Neural cell (in vitro differentiated cells): ENCODE measurements at regions not wholly inside any gene's neighbourhood (a gene's known extent, or its start where the extent isn't known, plus 50 kb on each side); places are given as distances from the start of the nearest gene placed in this dataset.

Experiments
- RAD21 ChIP-seq: fragments of 450-650 bp; conservative IDR thresholded peaks from 2 replicates; pipeline ENCODE4 v1.6.1; 2014; ENCODE audit warnings: antibody characterized with exemption, mild to moderate bottlenecking, moderate library complexity
- SMC3 ChIP-seq: fragments of 450-650 bp; conservative IDR thresholded peaks from 2 replicates; pipeline ENCODE4 v1.6.1; 2014; ENCODE audit warnings: antibody characterized with exemption, mild to moderate bottlenecking, moderate library complexity; ENCODE audit not compliant: poor library complexity

- TF ChIP-seq SMC3 (no peak), RAD21 (no peak)
Measured at GRCh38 chr18:68234131-68234530, 480.8 kb downstream of the TMX3 start.
